Left colon (tissue), 2 donors: ENCODE measurements at regions not wholly inside any gene's neighbourhood (a gene's known extent, or its start where the extent isn't known, plus 50 kb on each side); places are given as distances from the start of the nearest gene placed in this dataset.
"Not testable (repeated sequence)": the region's sequence is repeated elsewhere in the genome, so short reads cannot be mapped to it uniquely, and the experiment has no call there.

Experiments
- ATAC-seq: fragments of 200-7000 bp; cut with Tn5 transposase; one replicate; pipeline ENCODE4 v1.9.1; 2020; ENCODE audit warnings: mild to moderate bottlenecking, moderate library complexity
- DNase-seq, 2 donors: peaks; one replicate each; pipeline ENCODE4 v3.0.0-alpha.2; 2020
- intact Hi-C, 2 donors: fragments of 100-400 bp; cut with DNase I in 1 of 2; cut with micrococcal nuclease in 1 of 2; formaldehyde crosslinking; loops; one replicate each; pipeline versions ENCODE4 v1.11.2 to v1.14.0; 2022; cut with DNase I, micrococcal nuclease
- donor health status: DM: no; HTN: no; CAD: no.
- donor health status: DM: yes; HTN: yes; CAD: no.

DNA sequence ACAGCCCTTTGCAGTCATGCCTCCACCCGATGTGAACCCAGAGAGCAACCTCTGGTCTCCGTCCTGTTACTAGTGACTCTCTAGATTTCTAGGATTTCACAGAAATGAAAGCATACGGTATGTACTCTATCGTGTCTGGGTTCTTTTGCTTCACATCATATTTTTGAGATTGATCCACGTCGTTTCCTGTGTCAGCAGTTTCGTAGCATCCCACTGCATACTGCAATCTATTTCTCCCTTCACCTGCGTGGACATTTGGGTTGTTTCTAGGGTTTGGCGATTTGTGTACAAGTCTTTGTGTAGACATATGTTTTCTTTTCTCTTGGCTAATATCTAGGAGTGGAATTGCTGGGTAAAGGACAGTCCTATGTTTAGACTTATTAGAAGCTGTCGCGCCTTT lies 119.8 kb upstream of the PCBD1 start:
- no peak for ATAC-seq
- DNase-seq = no peak
- intact Hi-C loops = no loop called here

DNA sequence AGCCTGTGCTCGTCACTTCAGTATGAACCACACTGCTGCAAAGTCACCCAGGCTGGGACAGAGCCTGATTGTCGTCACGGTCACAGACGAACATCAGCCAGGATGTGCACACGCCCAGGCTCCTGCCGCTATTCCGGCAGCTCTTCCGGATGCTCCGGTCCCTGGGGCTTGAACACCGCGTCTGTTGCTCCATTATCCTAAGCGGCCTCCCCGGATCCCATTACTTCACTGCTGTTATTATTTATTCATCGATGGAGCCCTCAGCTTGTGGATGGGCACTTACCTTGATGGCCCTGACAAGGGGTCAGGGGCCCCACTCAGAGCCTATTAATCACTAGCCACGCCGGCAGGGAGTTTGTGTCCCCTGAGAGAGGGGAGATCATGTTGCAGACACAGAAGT lies 120.8 kb upstream of the PCBD1 start:
- no peak for ATAC-seq

DNA sequence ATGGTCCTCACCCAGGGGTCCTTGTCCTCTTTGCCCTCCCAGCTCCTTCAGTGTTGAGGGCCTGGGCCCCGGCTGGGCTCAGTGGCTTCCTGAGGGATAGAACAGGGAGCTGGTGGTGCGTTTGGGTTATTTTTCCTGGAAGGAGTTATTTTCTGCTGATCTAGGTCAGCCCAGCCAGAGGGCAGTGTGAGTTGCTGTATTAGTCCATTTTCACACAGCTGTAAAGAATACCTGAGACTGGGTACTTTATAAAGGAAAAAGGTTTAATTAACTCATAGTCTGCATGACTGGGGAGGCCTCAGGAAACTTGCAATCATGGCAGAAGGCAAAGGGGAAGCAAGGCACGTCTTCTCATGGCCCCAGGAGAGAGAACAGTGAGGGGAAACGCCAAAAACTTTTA lies 122.4 kb upstream of the PCBD1 start:
- ATAC-seq = no peak
- intact Hi-C loops = no loop called here
- DNase-seq = no peak

More for the DNA sequence above, 120.8 kb upstream of the PCBD1 start:
- DNase-seq = no peak
- intact Hi-C loops = no loop called here

- ATAC-seq (no peak), DNase-seq (no peak)
- intact Hi-C loops = no loop called here
Observed at GRCh38 chr10:71011141-71011540, 122.8 kb upstream of the PCBD1 start.

GRCh38 chr10:71014021-71014805 lies 125.8 kb upstream of the PCBD1 start:
- DNase-seq = no peak
- intact Hi-C loops = no loop called here
- no peak for ATAC-seq

DNA sequence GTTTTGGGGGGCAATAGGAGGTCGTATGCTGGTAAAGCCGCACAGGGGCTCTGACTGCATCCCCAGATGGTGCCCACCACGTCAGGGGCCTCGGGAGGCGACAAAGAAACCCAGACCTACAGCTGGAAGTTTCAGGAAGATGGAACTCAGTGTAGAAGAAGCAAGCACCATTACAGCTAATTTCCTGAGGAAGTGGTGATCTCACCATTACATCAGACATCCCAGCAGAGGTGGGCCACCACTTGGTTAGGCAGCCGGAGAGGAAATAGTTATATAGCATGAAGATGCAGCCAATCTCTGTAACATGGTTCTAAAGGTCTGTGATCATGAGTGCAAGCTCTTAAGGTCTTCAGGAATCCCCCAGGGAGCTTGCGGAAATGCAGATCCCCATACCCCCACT lies 127.3 kb upstream of the PCBD1 start:
- DNase-seq = no peak
- ATAC-seq = no peak
- intact Hi-C loops = no loop called here

DNA sequence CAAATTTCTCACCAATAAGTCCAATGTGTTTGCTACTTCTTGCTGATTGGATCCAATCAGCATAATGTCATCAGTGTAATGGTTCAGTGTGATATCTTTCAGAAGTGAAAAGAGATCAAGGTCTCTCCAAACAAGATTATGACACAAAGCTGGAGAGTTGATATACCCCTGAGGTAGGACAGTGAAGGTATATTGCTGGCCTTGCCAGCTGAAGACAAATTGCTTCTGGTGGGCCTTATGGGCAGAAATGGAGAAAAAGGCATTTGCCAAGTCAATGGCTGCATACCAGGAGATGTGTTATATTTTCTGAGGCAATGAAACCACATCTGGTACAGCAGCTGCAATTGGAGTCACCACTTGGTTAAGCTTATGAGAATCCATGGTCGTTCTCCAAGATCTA lies 131.7 kb upstream of the PCBD1 start:
- intact Hi-C loops, DNase-seq, ATAC-seq: not testable (repeated sequence)

DNA sequence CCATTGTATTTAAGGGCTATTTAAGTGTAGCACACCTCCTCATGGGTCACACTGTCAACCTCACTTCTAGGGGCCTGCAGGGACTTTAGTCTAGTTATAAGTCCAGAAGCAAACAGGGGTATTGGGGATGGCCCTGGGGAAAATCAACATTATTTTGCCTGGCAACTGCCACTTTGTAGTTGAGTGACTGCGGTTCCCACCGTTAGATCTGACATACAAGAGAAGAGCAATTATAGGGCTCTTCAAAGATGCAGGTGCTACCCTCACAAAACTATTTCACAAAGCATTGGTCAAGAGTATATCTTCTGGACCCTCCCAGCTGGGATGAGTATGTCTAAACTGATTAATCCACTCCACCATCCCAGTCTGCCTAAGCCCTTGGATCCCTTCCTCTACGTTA lies 133.0 kb upstream of the PCBD1 start:
- intact Hi-C loops = no loop called here
- ATAC-seq (no peak), DNase-seq (no peak)

GRCh38 chr10:71023704-71024283 lies 135.4 kb upstream of the PCBD1 start:
- no peak for DNase-seq
- intact Hi-C loops = no loop called here
- ATAC-seq = no peak

- intact Hi-C loops = no loop called here
- ATAC-seq = no peak
- no peak for DNase-seq
Observed at GRCh38 chr10:71024490-71024889, 136.1 kb upstream of the PCBD1 start.

DNA sequence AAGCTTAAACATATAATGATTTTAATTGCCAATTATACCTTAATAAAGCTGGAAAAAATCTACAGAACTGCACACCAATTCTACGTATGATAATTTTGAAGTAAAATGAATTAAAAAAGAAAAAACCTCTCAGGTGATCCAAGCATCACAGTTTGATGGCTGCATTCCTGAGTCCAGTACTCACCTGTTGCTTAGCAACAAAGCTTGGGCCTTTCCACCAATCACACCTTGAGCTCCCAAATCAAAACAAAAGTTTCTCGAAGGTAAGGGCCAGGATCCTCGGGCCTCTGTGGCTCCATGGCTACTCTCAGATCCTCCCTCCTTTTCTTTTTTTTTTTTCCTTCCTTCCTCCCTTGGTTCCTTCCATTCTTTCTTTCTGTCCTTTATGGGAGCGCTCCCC lies 137.2 kb upstream of the PCBD1 start:
- ATAC-seq (no peak), DNase-seq (no peak)
- intact Hi-C loops = no loop called here

- DNase-seq (no peak), ATAC-seq (no peak)
- intact Hi-C loops = no loop called here
Observed at GRCh38 chr10:71028066-71028465, 139.7 kb upstream of the PCBD1 start.

DNA sequence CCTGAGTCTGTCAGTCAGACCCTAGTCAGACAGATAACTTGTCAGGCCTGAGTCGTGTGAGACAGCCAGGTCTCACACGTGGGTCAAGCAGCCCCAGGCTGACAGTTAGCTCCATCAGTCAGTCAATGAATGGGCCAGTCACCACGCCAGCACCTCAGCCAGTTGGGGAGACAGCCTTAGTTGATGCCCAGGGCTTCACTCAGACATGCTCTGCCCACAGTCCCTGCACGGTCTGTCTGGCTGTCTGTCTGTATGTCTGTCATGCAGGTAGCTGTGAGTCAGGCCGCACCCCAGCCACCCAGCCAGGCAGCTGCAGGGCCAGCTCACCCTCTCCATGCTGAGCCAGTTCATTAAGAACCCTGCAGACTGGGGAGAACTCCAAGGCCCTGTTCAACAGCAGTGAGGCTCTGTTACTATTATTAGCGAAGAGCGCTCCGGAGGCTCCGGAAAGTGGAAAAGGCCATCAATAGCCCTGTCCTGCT lies 141.1 kb upstream of the PCBD1 start:
- DNase-seq (no peak), ATAC-seq (no peak)
- intact Hi-C loops = no loop called here

GRCh38 chr10:71029907-71030306 lies 141.5 kb upstream of the PCBD1 start:
- DNase-seq (no peak), ATAC-seq (no peak)
- intact Hi-C loops = no loop called here

DNA sequence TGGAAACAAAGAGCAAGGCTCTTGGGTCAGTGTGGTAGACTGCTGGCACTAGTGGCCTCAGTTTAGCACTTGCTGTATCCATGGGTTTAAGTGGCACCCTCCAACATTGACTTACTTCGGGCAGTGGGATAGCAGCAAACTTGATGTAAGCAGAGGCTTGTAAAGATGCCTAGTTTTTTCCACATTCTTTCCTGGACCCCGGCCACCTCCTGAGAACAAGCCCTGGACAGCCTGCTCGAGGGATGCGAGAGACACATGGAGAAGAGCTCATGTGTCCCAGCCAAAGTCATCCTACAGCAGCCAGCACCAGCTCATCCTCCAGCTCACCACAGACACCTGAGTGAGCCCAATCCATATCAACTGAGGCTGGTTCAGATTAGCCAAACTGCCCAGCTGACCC lies 142.7 kb upstream of the PCBD1 start:
- intact Hi-C loops = no loop called here
- no peak for ATAC-seq
- DNase-seq = peak in 1 of 2 donors; percentile 0

- intact Hi-C loops = no loop called here
- ATAC-seq (no peak), DNase-seq (peak in 1 of 2 donors; percentile 5)
Observed at GRCh38 chr10:71031603-71032002, 143.2 kb upstream of the PCBD1 start.

- ATAC-seq = no peak
- intact Hi-C loops = no loop called here
- no peak for DNase-seq
Observed at GRCh38 chr10:71032887-71033286, 144.5 kb upstream of the PCBD1 start.

- ATAC-seq (no peak), DNase-seq (no peak)
- intact Hi-C loops = no loop called here
Observed at GRCh38 chr10:71033396-71033980, 145.1 kb upstream of the PCBD1 start.

DNA sequence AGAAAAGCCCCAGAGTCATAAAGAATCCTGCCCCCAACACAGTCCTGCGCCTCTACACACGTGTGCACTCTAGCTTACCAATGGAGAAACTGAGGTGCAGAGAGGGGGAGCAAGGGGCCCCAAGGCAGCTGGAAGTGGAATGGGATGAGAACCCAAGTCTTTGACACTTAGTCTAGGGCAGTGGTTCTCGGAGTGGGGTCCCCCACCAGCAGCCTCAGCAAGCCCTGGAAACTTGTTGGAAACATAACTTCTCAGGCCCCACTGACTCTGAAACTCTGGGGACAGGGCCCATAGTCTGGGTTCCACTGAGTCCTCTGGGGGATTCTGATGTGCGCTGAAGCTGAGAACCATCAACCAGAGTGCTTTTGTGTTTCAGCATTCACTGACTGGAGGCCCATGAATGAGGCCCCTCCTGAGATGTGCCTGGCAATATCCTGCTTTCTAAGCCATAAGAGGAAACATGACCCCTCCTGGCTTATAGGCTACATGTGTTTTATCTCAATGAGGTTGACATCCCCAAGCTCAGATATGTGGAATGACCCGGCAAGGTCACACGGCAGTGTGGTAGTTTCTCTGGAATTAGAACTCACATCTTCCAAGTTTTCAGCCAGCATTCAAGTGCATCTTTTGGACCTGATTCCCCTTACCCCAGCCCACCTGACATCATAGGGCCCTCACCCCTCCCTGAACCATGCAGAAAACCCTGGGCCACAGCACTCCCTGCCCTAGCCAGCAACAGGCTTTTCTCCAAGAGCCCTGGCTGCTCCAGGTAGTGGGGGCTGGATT lies 147.3 kb upstream of the PCBD1 start:
- ATAC-seq (no peak), DNase-seq (no peak)
- intact Hi-C loops = no loop called here
